WTC11 (cell line): ENCODE measurements at regions not wholly inside any gene's neighbourhood (a gene's known extent, or its start where the extent isn't known, plus 50 kb on each side); places are given as distances from the start of the nearest gene placed in this dataset.

Source experiments
- ATAC-seq: fragments of 200-7000 bp; cut with Tn5 transposase; 2 replicates; pipeline ENCODE4 v1.10.0; 2021; ENCODE audit warnings: mild to moderate bottlenecking, moderate library complexity
- CTCF ChIA-PET: fragments of 300-600 bp; sonication (Branson Sonifier 250); formaldehyde crosslinking; loops from one replicate; lab custom pipeline; 2021; ENCODE audit warnings: antibody characterized with exemption; lab: Charles Lee
- POLR2A ChIA-PET: fragments of 350-600 bp; sonication (Branson Sonifier 250); formaldehyde crosslinking; loops from one replicate; lab custom pipeline; 2021; ENCODE audit warnings: antibody characterized with exemption; lab: Charles Lee
- DNase-seq: peaks from one replicate; pipeline ENCODE4 v3.0.0; 2021; ENCODE audit warnings: low spot score
- H3K27ac Mint-ChIP-seq: 2 replicates; pipeline ENCODE4 v1.8.0; 2021; ENCODE audit warnings: mixed read lengths
- H3K27me3 Mint-ChIP-seq: 2 replicates; pipeline ENCODE4 v1.8.0; 2021; ENCODE audit warnings: low read depth, mild to moderate bottlenecking, moderate library complexity, mixed read lengths
- H3K36me3 Mint-ChIP-seq: 2 replicates; pipeline ENCODE4 v1.8.0; 2021; ENCODE audit warnings: mixed read lengths
- H3K4me1 Mint-ChIP-seq: 2 replicates; pipeline ENCODE4 v1.8.0; 2022; ENCODE audit warnings: mixed read lengths
- H3K4me3 Mint-ChIP-seq: 2 replicates; pipeline ENCODE4 v1.8.0; 2021; ENCODE audit warnings: mild to moderate bottlenecking, moderate library complexity, mixed read lengths
- H3K9me3 Mint-ChIP-seq: 2 replicates; pipeline ENCODE4 v1.8.0; 2021; ENCODE audit warnings: mixed read lengths
- CREB1 ChIP-seq: sonication (generic); formaldehyde crosslinking; IDR thresholded peaks from 2 replicates; pipeline ENCODE4 v1.8.0; 2023; ENCODE audit warnings: mild to moderate bottlenecking, missing genetic modification reagents
- ESRRA ChIP-seq: sonication (generic); formaldehyde crosslinking; IDR thresholded peaks from 2 replicates; pipeline ENCODE4 v1.8.1; 2022; ENCODE audit warnings: mild to moderate bottlenecking, missing genetic modification reagents, borderline replicate concordance
- FOXK1 ChIP-seq: sonication (generic); formaldehyde crosslinking; IDR thresholded peaks from 2 replicates; pipeline ENCODE4 v1.8.0; 2022; ENCODE audit warnings: mild to moderate bottlenecking, moderate library complexity, missing genetic modification reagents
- FOXP1 ChIP-seq: sonication (generic); formaldehyde crosslinking; IDR thresholded peaks from 2 replicates; pipeline ENCODE4 v1.8.0; 2022; ENCODE audit warnings: missing genetic modification reagents, mild to moderate bottlenecking, moderate library complexity, borderline replicate concordance
- MAX ChIP-seq: sonication (generic); formaldehyde crosslinking; IDR thresholded peaks from 2 replicates; pipeline ENCODE4 v1.8.0; 2022; ENCODE audit warnings: mild to moderate bottlenecking, missing genetic modification reagents
- MXD4 ChIP-seq: fragments of 250-450 bp; sonication (Bioruptor Pico); IDR thresholded peaks from 2 replicates; pipeline ENCODE4 v1.8.0; 2021; ENCODE audit warnings: mild to moderate bottlenecking, moderate library complexity, borderline replicate concordance
- NFYB ChIP-seq: sonication (generic); formaldehyde crosslinking; conservative IDR thresholded peaks from 2 replicates; pipeline ENCODE4 v1.8.0; 2022; ENCODE audit warnings: low read depth, missing genetic modification reagents
- RELA ChIP-seq: sonication (generic); formaldehyde crosslinking; IDR thresholded peaks from 2 replicates; pipeline ENCODE4 v1.8.1; 2022; ENCODE audit warnings: missing genetic modification reagents, mild to moderate bottlenecking, borderline replicate concordance
- TP53 ChIP-seq: sonication (generic); formaldehyde crosslinking; IDR thresholded peaks from 2 replicates; pipeline ENCODE4 v1.8.1; 2023; ENCODE audit warnings: mild to moderate bottlenecking, missing genetic modification reagents
- USF2 ChIP-seq: sonication (generic); formaldehyde crosslinking; IDR thresholded peaks from 2 replicates; pipeline ENCODE4 v1.8.1; 2023; ENCODE audit warnings: mild to moderate bottlenecking, missing genetic modification reagents, moderate library complexity
- ZBTB43 ChIP-seq: sonication (generic); formaldehyde crosslinking; IDR thresholded peaks from 2 replicates; pipeline ENCODE4 v1.8.1; 2023; ENCODE audit warnings: mild to moderate bottlenecking, missing genetic modification reagents
- ZMAT4 ChIP-seq: fragments of 250-450 bp; sonication (Bioruptor Pico); IDR thresholded peaks from 2 replicates; pipeline ENCODE4 v1.9.0; 2021; ENCODE audit warnings: mild to moderate bottlenecking
- ZNF219 ChIP-seq: sonication (generic); formaldehyde crosslinking; IDR thresholded peaks from 2 replicates; pipeline ENCODE4 v1.8.0; 2023; ENCODE audit warnings: missing genetic modification reagents, mild to moderate bottlenecking, borderline replicate concordance
- ZNF232 ChIP-seq: sonication (generic); formaldehyde crosslinking; IDR thresholded peaks from 2 replicates; pipeline ENCODE4 v1.8.0; 2022; ENCODE audit warnings: mild to moderate bottlenecking, missing genetic modification reagents
- ZNF317 ChIP-seq: sonication (generic); formaldehyde crosslinking; IDR thresholded peaks from 2 replicates; pipeline ENCODE4 v1.8.1; 2023; ENCODE audit warnings: low read depth, mild to moderate bottlenecking, moderate library complexity, missing genetic modification reagents, borderline replicate concordance
- ZNF425 ChIP-seq: fragments of 250-450 bp; sonication (Bioruptor Pico); conservative IDR thresholded peaks from 2 replicates; pipeline ENCODE4 v1.9.0; 2021; ENCODE audit warnings: mild to moderate bottlenecking
- TF ChIP-seq, protein P1 (sequence below): fragments of 200-600 bp; IDR thresholded peaks from 2 replicates; pipeline ENCODE4 v1.8.0; 2022; ENCODE audit warnings: antibody characterized with exemption
- TF ChIP-seq, protein P2 (sequence below): sonication (generic); formaldehyde crosslinking; IDR thresholded peaks from 2 replicates; pipeline ENCODE4 v1.8.0; 2023; ENCODE audit warnings: mild to moderate bottlenecking, missing genetic modification reagents

DNA sequence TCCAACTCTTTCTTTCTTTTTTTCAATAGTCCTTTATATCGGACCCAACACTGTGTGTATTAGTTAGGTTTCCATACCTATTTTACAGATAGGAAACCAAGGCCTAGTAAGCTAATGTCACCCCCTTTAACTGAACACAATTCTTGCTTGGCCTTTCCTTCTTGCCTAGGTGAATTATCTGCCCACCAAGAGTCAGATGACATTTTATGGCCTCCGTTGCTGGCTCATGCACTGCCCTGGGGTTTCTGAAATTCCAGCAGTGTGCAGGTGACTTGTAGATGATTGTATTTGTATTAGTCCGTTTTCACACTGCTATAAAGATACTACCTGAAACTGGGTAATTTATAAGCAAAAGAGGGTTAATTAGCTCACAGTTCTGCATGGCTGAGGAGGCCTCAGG lies 293.8 kb downstream of the GAS1 start (continued):
- no peak for TF ChIP-seq ZMAT4
- TF ChIP-seq USF2 (CRISPR knock-in tag) = no peak
- TF ChIP-seq MAX (CRISPR knock-in tag) = no peak
- TF ChIP-seq RELA = no peak
- TF ChIP-seq CREB1 (CRISPR knock-in tag) = no peak
- TF ChIP-seq, all 79 proteins: peak for 0

DNA sequence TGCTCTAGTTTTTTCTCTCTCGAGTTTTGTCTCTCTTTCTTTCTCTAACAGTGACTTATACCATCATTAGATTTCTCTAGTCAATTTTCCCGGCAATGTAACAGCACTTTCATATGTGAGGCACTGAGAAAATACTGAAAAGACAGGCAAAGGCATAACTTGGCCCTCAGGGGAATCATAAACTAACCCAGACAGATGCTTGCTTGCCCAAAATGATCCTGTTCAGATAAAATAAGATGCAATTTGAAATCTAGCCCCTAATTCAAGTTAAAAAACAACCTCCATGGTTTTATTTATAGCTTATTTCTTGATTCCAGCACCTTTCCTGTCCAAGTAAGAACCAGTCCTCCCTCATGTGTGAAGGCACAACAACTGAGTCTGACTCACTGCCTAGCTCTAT lies 294.6 kb downstream of the GAS1 start:
- TF ChIP-seq ZNF219 (no peak), FOXP1 (CRISPR knock-in tag) (no peak), FOXK1 (CRISPR knock-in tag) (no peak), ZNF317 (CRISPR knock-in tag) (no peak), ZBTB43 (CRISPR knock-in tag) (no peak), MXD4 (no peak), ESRRA (CRISPR knock-in tag) (no peak), NFYB (CRISPR knock-in tag) (no peak), TP53 (CRISPR knock-in tag) (no peak), ZNF232 (CRISPR knock-in tag) (no peak)
- TF ChIP-seq, protein P1, sequence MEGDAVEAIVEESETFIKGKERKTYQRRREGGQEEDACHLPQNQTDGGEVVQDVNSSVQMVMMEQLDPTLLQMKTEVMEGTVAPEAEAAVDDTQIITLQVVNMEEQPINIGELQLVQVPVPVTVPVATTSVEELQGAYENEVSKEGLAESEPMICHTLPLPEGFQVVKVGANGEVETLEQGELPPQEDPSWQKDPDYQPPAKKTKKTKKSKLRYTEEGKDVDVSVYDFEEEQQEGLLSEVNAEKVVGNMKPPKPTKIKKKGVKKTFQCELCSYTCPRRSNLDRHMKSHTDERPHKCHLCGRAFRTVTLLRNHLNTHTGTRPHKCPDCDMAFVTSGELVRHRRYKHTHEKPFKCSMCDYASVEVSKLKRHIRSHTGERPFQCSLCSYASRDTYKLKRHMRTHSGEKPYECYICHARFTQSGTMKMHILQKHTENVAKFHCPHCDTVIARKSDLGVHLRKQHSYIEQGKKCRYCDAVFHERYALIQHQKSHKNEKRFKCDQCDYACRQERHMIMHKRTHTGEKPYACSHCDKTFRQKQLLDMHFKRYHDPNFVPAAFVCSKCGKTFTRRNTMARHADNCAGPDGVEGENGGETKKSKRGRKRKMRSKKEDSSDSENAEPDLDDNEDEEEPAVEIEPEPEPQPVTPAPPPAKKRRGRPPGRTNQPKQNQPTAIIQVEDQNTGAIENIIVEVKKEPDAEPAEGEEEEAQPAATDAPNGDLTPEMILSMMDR = no peak
- TF ChIP-seq, protein P2, sequence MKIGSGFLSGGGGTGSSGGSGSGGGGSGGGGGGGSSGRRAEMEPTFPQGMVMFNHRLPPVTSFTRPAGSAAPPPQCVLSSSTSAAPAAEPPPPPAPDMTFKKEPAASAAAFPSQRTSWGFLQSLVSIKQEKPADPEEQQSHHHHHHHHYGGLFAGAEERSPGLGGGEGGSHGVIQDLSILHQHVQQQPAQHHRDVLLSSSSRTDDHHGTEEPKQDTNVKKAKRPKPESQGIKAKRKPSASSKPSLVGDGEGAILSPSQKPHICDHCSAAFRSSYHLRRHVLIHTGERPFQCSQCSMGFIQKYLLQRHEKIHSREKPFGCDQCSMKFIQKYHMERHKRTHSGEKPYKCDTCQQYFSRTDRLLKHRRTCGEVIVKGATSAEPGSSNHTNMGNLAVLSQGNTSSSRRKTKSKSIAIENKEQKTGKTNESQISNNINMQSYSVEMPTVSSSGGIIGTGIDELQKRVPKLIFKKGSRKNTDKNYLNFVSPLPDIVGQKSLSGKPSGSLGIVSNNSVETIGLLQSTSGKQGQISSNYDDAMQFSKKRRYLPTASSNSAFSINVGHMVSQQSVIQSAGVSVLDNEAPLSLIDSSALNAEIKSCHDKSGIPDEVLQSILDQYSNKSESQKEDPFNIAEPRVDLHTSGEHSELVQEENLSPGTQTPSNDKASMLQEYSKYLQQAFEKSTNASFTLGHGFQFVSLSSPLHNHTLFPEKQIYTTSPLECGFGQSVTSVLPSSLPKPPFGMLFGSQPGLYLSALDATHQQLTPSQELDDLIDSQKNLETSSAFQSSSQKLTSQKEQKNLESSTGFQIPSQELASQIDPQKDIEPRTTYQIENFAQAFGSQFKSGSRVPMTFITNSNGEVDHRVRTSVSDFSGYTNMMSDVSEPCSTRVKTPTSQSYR (CRISPR knock-in tag) = no peak
- no peaks in the 10 kb centered on the region for H3K4me1 Mint-ChIP-seq
- POLR2A ChIA-PET = no interaction called here
- DNase-seq (no peak), ATAC-seq (no peak)
- H3K9me3 Mint-ChIP-seq = peaks cover 8% of the 10 kb centered on the region; the same call in 1 of the 2 replicates
- H3K36me3 Mint-ChIP-seq = no peaks in the 10 kb centered on the region
- H3K4me3 Mint-ChIP-seq = no peak overlapping the region
- CTCF ChIA-PET = no interaction called here
- H3K27me3 Mint-ChIP-seq = no peaks in the 10 kb centered on the region
- H3K27ac Mint-ChIP-seq = no peak overlapping the region

DNA sequence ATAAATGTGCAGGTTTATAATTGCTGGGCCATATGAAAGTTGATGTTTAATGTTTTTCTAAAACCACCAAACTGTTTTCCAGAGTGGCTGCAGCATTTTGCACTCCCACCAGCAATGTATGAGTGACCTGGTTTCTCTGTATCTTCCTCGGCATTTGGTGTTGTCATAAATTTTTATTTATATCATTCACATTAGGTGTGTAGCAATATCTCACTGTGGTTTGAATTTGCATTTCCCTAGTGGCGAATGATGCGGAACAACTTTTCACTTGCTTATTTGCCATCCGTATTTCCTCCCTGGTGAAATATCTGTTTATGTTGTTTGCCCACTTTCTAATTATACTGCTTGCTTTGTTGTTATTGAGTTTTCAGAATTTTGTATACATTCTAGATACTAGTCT lies 295.7 kb upstream of the TUT7 start:
- no peak overlapping the region for H3K4me3 Mint-ChIP-seq
- ChIA-PET CTCF (interaction anchor here (1.0 kb wide), 1 partner anchor 13 kb away, joined by 3 read pairs; no protein-coding TSS in a partner anchor), POLR2A (no interaction called here)
- TF ChIP-seq ZNF425 (CRISPR knock-in tag) = no peak
- H3K4me1 Mint-ChIP-seq = peaks cover 4% of the 10 kb centered on the region
- DNase-seq = no peak
- H3K36me3 Mint-ChIP-seq = no peaks in the 10 kb centered on the region
- H3K27me3 Mint-ChIP-seq = no peaks in the 10 kb centered on the region
- H3K9me3 Mint-ChIP-seq = peaks cover 8% of the 10 kb centered on the region; the same call in 1 of the 2 replicates
- H3K27ac Mint-ChIP-seq = no peak overlapping the region
- ATAC-seq = no peak
